Panc1 (cell line): ENCODE measurements at regions not wholly inside any gene's neighbourhood (a gene's known extent, or its start where the extent isn't known, plus 50 kb on each side); places are given as distances from the start of the nearest gene placed in this dataset.

Experiments
- CTCF ChIP-seq: fragments of 450-650 bp; IDR thresholded peaks from 2 replicates; pipeline ENCODE4 v1.5.1; 2017; ENCODE audit warnings: mild to moderate bottlenecking
- POLR2AphosphoS5 ChIP-seq: IDR thresholded peaks from 2 replicates; pipeline ENCODE4 v1.6.1; 2012; ENCODE audit warnings: mild to moderate bottlenecking, low read depth, low read length, moderate library complexity

GRCh38 chr14:97336816-97337215, 539.6 kb downstream of the VRK1 start:
- no peak for TF ChIP-seq CTCF
- no peak for TF ChIP-seq POLR2AphosphoS5
